ENCODE measurements at regions not wholly inside any gene's neighbourhood (a gene's known extent, or its start where the extent isn't known, plus 50 kb on each side); places are given as distances from the start of the nearest gene placed in this dataset.

- TF ChIP-seq CTCF (IDR thresholded peaks at IDR 0.05; ENCODE audit: poor library complexity) = no peak
- TF ChIP-seq EZH2phosphoT487 (IDR thresholded peaks at IDR 0.05; ENCODE audit: low read depth, severe bottlenecking, unreplicated experiment) = no peak
- TF ChIP-seq EZH2 (IDR thresholded peaks at IDR 0.05; ENCODE audit: borderline replicate concordance) = no peak
These were observed 59.6 kb upstream of the GALNT9 start for GRCh38 chr12:132389026-132389425.

All from hepatocyte (in vitro differentiated cells).